HEK293 (cell line): ENCODE measurements at regions not wholly inside any gene's neighbourhood (a gene's known extent, or its start where the extent isn't known, plus 50 kb on each side); places are given as distances from the start of the nearest gene placed in this dataset.

Source experiments
- CTCF ChIA-PET: fragments of 350-600 bp; formaldehyde crosslinking; extraction: SDS; loops from one replicate; lab custom pipeline; 2021; ENCODE audit warnings: antibody characterized with exemption; lab: Yijun Ruan, JAX
- POLR2A ChIA-PET: fragments of 300-600 bp; formaldehyde crosslinking; extraction: SDS; loops from one replicate; lab custom pipeline; 2020; ENCODE audit warnings: antibody characterized with exemption, inconsistent platforms; lab: Yijun Ruan, JAX
- H3K27ac ChIP-seq: fragments of 200-500 bp; sonication (Bioruptor generic); 2 replicates; pipeline ENCODE4 v1.5.1; 2014; ENCODE audit warnings: low read depth, low read length, control low read depth, inconsistent platforms; ENCODE audit errors: extremely low read depth
- H3K36me3 ChIP-seq, 2 experiments: fragments of 200-500 bp in 1 of 2; sonication (Bioruptor generic) in 1 of 2; 1 replicate in 1 of 2; 2 replicates in 1 of 2; pipeline ENCODE4 v1.5.1; 2014 to 2017; ENCODE audit warnings: inconsistent platforms in 2 of 2, low read length in 2 of 2; ENCODE audit not compliant: control insufficient read depth in 2 of 2, insufficient read depth in 1 of 2
- H3K4me1 ChIP-seq: fragments of 200-500 bp; sonication (Bioruptor generic); 2 replicates; pipeline ENCODE4 v1.5.1; 2014; ENCODE audit warnings: mild to moderate bottlenecking, low read length, inconsistent platforms; ENCODE audit not compliant: control insufficient read depth, insufficient read depth
- H3K4me3 ChIP-seq: 2 replicates; pipeline ENCODE4 v1.5.1; 2011; ENCODE audit warnings: low read depth, mild to moderate bottlenecking, control low read depth, low read length, moderate library complexity
- H3K9me3 ChIP-seq: fragments of 200-500 bp; sonication (Bioruptor generic); 2 replicates; pipeline ENCODE4 v1.5.1; 2014; ENCODE audit warnings: low read depth, low read length, inconsistent platforms; ENCODE audit not compliant: control insufficient read depth, insufficient read depth
- BCL6B ChIP-seq: fragments of 450-650 bp; formaldehyde crosslinking; IDR thresholded peaks from 2 replicates; pipeline ENCODE4 v1.5.1; 2017; ENCODE audit warnings: missing biosample characterization, missing genetic modification characterization
- GLI4 ChIP-seq: fragments of 450-650 bp; formaldehyde crosslinking; IDR thresholded peaks from 2 replicates; pipeline ENCODE4 v1.5.1; 2016; ENCODE audit warnings: missing biosample characterization, missing genetic modification characterization
- MEIS1 ChIP-seq: sonication (generic); formaldehyde crosslinking; IDR thresholded peaks from 2 replicates; pipeline ENCODE4 v1.8.1; 2022; ENCODE audit warnings: missing genetic modification reagents, mild to moderate bottlenecking, borderline replicate concordance
- PBX3 ChIP-seq: sonication (generic); formaldehyde crosslinking; IDR thresholded peaks from 2 replicates; pipeline ENCODE4 v1.8.1; 2022; ENCODE audit warnings: mild to moderate bottlenecking, moderate library complexity, missing genetic modification reagents
- SCRT1 ChIP-seq: fragments of 450-650 bp; formaldehyde crosslinking; IDR thresholded peaks from 2 replicates; pipeline ENCODE4 v1.5.1; 2016; ENCODE audit warnings: missing biosample characterization, missing genetic modification characterization, borderline replicate concordance
- TSHZ1 ChIP-seq: fragments of 450-650 bp; formaldehyde crosslinking; IDR thresholded peaks from 2 replicates; pipeline ENCODE4 v1.5.1; 2016; ENCODE audit warnings: missing biosample characterization, missing genetic modification characterization, borderline replicate concordance
- ZBTB7A ChIP-seq: fragments of 450-650 bp; formaldehyde crosslinking; IDR thresholded peaks from 2 replicates; pipeline ENCODE4 v1.5.1; 2016; ENCODE audit warnings: low read depth, missing biosample characterization, missing genetic modification characterization
- ZIC2 ChIP-seq: fragments of 450-650 bp; formaldehyde crosslinking; IDR thresholded peaks from 2 replicates; pipeline ENCODE4 v1.5.1; 2016; ENCODE audit warnings: missing biosample characterization, missing genetic modification characterization
- ZNF157 ChIP-seq: fragments of 450-650 bp; formaldehyde crosslinking; IDR thresholded peaks from 2 replicates; pipeline ENCODE4 v1.5.1; 2016; ENCODE audit warnings: missing biosample characterization, missing genetic modification characterization
- ZNF174 ChIP-seq: fragments of 450-650 bp; formaldehyde crosslinking; IDR thresholded peaks from 2 replicates; pipeline ENCODE4 v1.5.0; 2017; ENCODE audit warnings: missing biosample characterization, mild to moderate bottlenecking, missing genetic modification characterization
- ZNF202 ChIP-seq: fragments of 450-650 bp; formaldehyde crosslinking; IDR thresholded peaks from 2 replicates; pipeline ENCODE4 v1.5.1; 2016; ENCODE audit warnings: missing biosample characterization, missing genetic modification characterization, borderline replicate concordance
- ZNF394 ChIP-seq: fragments of 450-650 bp; formaldehyde crosslinking; IDR thresholded peaks from 2 replicates; pipeline ENCODE4 v1.5.1; 2016; ENCODE audit warnings: missing biosample characterization, missing genetic modification characterization, mild to moderate bottlenecking, moderate library complexity, borderline replicate concordance
- ZNF544 ChIP-seq: fragments of 450-650 bp; formaldehyde crosslinking; IDR thresholded peaks from 2 replicates; pipeline ENCODE4 v1.5.0; 2017; ENCODE audit warnings: missing biosample characterization, missing genetic modification characterization
- ZNF555 ChIP-seq: fragments of 450-650 bp; formaldehyde crosslinking; conservative IDR thresholded peaks from 2 replicates; pipeline ENCODE4 v1.5.1; 2017; ENCODE audit warnings: missing biosample characterization, mild to moderate bottlenecking, missing genetic modification characterization, inconsistent platforms
- ZNF558 ChIP-seq: fragments of 450-650 bp; formaldehyde crosslinking; IDR thresholded peaks from 2 replicates; pipeline ENCODE4 v1.5.1; 2016; ENCODE audit warnings: missing biosample characterization, missing genetic modification characterization
- ZNF561 ChIP-seq: fragments of 450-650 bp; IDR thresholded peaks from 2 replicates; pipeline ENCODE4 v1.5.1; 2018; ENCODE audit warnings: missing biosample characterization, missing genetic modification characterization, borderline replicate concordance
- ZNF626 ChIP-seq: fragments of 450-650 bp; sonication (Bioruptor Pico); formaldehyde crosslinking; IDR thresholded peaks from 2 replicates; pipeline ENCODE4 v1.5.1; 2018; ENCODE audit warnings: missing biosample characterization, missing genetic modification characterization, inconsistent platforms
- ZNF670 ChIP-seq: fragments of 450-650 bp; formaldehyde crosslinking; IDR thresholded peaks from 2 replicates; pipeline ENCODE4 v1.5.1; 2016; ENCODE audit warnings: missing biosample characterization, missing genetic modification characterization, low read depth
- ZNF677 ChIP-seq: fragments of 450-650 bp; IDR thresholded peaks from 2 replicates; pipeline ENCODE4 v1.5.0; 2018; ENCODE audit warnings: missing biosample characterization, mild to moderate bottlenecking, missing genetic modification characterization, moderate library complexity
- ZNF76 ChIP-seq: fragments of 450-650 bp; formaldehyde crosslinking; IDR thresholded peaks from 2 replicates; pipeline ENCODE4; 2016; ENCODE audit warnings: low read depth, missing biosample characterization, missing genetic modification characterization, borderline replicate concordance
- ZNF791 ChIP-seq: fragments of 450-650 bp; formaldehyde crosslinking; IDR thresholded peaks from 2 replicates; pipeline ENCODE4 v1.5.1; 2016; ENCODE audit warnings: missing biosample characterization, missing genetic modification characterization
- ZNF843 ChIP-seq: fragments of 450-650 bp; formaldehyde crosslinking; IDR thresholded peaks from 2 replicates; pipeline ENCODE4 v1.5.1; 2016; ENCODE audit warnings: missing biosample characterization, missing genetic modification characterization
- ZSCAN16 ChIP-seq: fragments of 450-650 bp; formaldehyde crosslinking; IDR thresholded peaks from 2 replicates; pipeline ENCODE4 v1.5.1; 2016; ENCODE audit warnings: missing biosample characterization, missing genetic modification characterization
- ZSCAN18 ChIP-seq: fragments of 450-650 bp; formaldehyde crosslinking; IDR thresholded peaks from 2 replicates; pipeline ENCODE4 v1.5.1; 2016; ENCODE audit warnings: missing biosample characterization, missing genetic modification characterization

- TF ChIP-seq ZNF677, result no peak
- no peak for TF ChIP-seq ZNF555 (tag by site-specific recombination)
- no peak for TF ChIP-seq ZSCAN18 (tag by site-specific recombination)
- TF ChIP-seq SCRT1, result no peak
- no peak for TF ChIP-seq ZNF626
- TF ChIP-seq ZBTB7A (tag by site-specific recombination), result no peak
- TF ChIP-seq ZNF544, result no peak
- TF ChIP-seq, all 188 proteins: peak for 0
- Histone ChIP-seq H3K4me1 (no peaks in the 10 kb centered on the region), H3K4me3 (no peak overlapping the region), H3K9me3 (no peaks in the 10 kb centered on the region), H3K36me3 (no peaks in the 10 kb centered on the region), H3K27ac (no peak overlapping the region)
- POLR2A ChIA-PET, result no interaction called here
- CTCF ChIA-PET, result no interaction called here
These were observed 165.9 kb upstream of the NECTIN1 start for GRCh38 chr11:119894916-119895315.

- H3K27ac ChIP-seq, result no peak overlapping the region
- TF ChIP-seq ZNF157 (tag by site-specific recombination) (no peak), ZIC2 (tag by site-specific recombination) (0 out of 2 replicates have a peak, but pooled peaks have one; percentile 10)
- TF ChIP-seq, all 188 proteins: peak for 1
- Histone ChIP-seq H3K36me3 (no peaks in the 10 kb centered on the region), H3K9me3 (no peaks in the 10 kb centered on the region), H3K4me1 (no peaks in the 10 kb centered on the region; the same call in 1 of the 2 replicates), H3K4me3 (no peak overlapping the region)
- CTCF ChIA-PET, result no interaction called here
- POLR2A ChIA-PET, result no interaction called here
These were observed 163.4 kb upstream of the NECTIN1 start for GRCh38 chr11:119892311-119892808.

- CTCF ChIA-PET, result interaction anchor here (0.6 kb wide), 1 partner anchor 222 kb away, joined by 3 read pairs; no protein-coding TSS in a partner anchor
- POLR2A ChIA-PET, result no interaction called here
- no peak overlapping the region for H3K4me3 ChIP-seq
- no peaks in the 10 kb centered on the region for H3K36me3 ChIP-seq
- H3K4me1 ChIP-seq, result no peaks in the 10 kb centered on the region; the same call in 1 of the 2 replicates
- no peaks in the 10 kb centered on the region for H3K9me3 ChIP-seq
- no peak overlapping the region for H3K27ac ChIP-seq
- TF ChIP-seq ZNF394 (tag by site-specific recombination) (no peak), ZNF76 (no peak), ZNF791 (tag by site-specific recombination) (no peak), BCL6B (no peak), ZNF561 (tag by site-specific recombination) (no peak), ZNF202 (tag by site-specific recombination) (no peak), ZNF174 (no peak), MEIS1 (CRISPR knock-in tag) (no peak), ZSCAN16 (tag by site-specific recombination) (no peak), GLI4 (no peak), ZNF843 (tag by site-specific recombination) (no peak), ZNF558 (no peak), ZNF670 (tag by site-specific recombination) (no peak), TSHZ1 (no peak), PBX3 (CRISPR knock-in tag) (no peak)
These were observed 162.2 kb upstream of the NECTIN1 start for GRCh38 chr11:119891055-119891768.
